ENCODE measurements at regions not wholly inside any gene's neighbourhood (a gene's known extent, or its start where the extent isn't known, plus 50 kb on each side); places are given as distances from the start of the nearest gene placed in this dataset.
"Not testable (repeated sequence)": the region's sequence is repeated elsewhere in the genome, so short reads cannot be mapped to it uniquely, and the experiment has no call there.

DNA sequence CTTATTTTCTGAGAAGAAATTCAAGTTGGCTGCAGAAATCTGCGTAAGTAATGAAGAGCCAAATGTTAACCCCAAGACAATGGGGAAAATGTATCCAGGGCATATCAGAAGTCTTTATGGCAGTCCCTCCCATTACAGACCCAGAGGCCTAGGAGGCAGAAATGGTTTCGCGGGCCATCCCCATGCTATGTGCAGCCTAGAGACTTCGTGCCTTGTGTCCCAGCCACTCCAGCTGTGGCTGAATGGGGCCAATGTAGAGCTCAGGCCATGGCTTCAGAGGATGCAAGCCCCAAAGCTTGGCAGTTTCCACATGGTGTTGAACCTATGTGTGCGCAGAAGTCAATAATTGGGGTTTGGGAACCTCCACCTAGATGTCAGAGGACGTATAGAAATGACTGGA is 131.9 kb downstream of the GPR37 start:
- DNase-seq: no peak

DNA sequence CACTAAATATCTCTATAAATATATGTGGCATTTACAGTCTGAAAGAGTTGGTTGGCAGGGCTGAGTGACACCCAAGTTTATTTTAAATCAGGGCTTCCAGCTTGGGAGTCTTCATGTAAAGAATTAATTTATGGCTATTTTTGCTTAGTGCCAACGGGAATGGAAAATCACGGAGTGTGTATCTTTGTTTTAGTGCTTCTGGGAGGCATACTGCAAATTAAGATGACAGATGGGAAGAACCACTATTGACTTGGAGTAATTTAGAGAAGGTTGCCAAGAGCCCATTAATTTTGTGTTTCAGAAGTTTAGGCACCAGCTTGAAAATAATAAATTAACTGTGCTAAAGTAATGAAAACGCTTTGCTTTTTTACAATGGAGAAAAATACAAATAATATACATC is 135.2 kb downstream of the GPR37 start:
- DNase-seq: no peak

DNA sequence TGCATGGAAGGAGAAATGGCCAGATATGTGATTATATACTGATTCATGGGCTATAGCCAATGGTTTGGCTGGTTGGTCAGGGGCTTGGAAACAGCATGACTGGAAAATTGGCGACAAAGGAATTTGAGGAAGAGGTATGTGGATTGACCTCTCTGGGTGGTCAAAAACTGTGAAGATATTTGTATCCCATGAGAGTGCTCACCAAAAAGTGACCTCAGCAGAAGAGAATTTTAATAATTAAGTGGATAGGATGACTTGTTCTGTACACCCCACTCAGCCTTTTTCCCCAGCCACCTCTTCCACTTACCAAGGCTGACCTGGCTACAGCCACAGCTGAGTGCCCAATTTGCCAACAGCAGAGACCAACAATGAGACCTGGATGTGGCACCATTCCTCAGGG is 146.7 kb downstream of the GPR37 start:
- no peak for DNase-seq

DNA sequence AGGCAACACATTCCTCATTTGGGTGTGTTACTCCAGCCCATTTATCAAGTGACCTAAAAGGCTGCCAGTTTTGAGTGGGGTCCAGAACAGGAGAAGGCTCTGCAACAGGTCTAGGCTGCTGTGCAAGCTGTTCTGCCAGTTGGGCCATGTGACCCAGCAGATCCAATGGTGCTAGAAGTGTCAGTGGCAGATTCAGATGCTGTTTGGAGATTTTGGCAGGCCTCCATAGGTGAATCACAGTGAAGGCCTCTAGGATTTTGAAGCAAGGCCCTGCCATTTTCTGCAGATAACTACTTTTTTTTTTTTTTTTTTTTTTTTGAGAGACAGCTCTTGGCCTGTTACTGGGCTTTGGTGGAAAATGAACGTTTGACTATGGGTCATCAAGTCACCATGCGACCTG is 147.5 kb downstream of the GPR37 start:
- not testable (repeated sequence) for DNase-seq

DNA sequence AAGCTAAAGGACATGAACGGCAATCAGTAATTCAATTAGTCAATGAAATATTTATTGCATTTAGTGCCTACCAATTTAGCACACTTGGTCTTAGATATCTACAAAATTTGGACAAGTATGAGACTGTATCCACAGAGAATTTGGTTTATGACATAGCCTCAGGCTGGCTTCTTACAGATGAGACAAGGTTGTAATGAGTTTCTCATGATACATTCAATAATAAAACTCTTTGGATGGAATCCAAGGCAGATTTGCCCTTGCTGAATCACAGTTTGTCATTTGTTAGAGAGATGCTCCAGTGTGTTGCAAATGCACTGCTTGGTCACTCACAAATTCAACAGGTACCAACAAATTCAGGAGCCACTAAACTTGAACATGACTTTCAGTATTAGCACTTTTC is 162.5 kb downstream of the GPR37 start:
- no peak for DNase-seq

DNA sequence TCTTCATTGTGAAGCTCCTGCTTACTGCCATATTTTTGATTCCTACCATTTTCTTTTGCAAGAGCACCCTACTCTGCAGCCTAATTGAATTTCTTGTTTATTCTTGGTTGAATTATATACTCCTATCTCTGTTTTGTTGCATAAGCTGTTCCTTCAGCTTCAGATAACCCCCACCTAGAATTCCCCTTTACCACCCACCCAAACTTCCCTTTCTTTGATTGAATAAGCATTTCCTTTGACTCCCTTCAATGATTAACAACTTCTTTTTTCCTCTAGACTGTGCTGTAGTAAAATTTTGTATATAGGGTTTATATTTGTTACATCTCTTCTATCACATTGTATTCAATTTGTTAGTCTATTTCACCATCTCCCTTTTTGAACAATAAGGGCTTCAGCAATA is 168.1 kb downstream of the GPR37 start:
- DNase-seq: no peak

DNA sequence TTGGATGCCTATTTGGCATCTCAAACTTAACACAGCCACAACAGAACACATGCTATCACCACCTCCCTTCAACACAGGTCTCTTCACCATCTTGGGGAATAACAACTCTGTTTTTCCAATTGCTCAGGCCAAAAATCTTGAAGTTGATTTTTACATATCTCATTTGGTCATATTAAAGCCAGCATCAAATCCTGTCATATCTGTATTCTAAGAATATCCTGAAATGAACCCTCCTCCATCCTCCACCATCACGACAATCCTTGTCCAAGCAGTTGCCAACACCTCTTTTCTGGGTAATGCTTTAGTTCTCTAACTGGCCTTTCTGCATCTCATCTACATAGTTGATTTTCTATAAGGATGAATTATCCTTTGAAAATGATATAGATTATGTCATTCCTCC is 168.7 kb downstream of the GPR37 start:
- no peak for DNase-seq

DNA sequence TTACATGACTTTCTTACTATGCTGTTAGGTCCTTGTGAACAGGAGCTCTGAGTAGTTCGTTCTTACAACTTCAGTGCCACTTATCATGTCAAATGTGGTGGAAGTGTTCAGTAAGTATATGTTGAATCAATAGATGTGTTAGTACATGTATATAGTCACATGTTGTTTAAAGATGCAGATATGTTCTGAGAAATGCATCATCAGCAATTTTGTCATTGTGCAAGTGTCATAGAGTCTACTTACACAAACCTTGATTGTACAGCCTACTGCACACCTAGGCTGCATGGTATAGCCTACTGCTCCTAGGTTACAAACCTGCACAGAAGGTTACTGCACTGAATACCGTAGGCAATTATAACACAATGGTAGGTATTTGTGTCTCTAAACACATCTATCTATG is 174.8 kb downstream of the GPR37 start:
- DNase-seq: no peak

DNA sequence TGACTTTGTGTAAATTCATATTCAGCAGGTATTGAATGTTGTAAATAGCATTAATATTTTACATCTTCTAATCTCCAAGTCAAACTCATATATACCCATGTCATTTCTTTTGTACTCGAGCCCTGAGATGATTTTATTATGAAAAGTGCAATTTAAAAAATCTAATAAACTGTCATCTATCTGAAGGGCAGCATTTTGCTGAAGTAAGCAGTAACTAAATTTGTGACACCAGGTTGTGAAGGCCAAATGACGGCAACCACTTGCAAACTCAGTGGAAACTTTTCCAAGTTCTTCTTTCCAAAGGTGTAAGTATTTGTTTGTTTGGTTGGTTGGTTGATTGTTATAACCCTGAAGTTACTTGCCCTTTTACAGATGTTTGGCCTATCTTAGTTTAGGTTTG is 188.3 kb downstream of the GPR37 start:
- no peak for DNase-seq

DNA sequence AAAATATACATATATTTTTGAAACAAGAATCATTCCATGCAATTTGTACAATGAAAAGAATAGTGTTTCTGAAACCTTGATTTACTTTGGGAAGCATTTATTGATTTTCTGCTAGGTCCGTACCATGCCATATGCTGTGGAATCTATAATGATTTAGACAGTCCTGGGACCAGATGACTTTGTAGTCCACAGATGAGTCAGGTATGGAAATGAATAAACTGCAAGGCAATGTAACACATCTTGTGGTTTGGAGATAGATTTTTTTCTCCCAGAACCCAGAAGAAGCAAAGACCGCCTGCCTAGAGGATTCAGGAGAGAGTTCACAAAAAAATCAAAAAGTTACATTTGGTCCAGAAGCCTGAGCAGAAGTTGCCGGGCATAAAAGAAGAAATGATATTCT is 190.4 kb downstream of the GPR37 start:
- no peak for DNase-seq

DNA sequence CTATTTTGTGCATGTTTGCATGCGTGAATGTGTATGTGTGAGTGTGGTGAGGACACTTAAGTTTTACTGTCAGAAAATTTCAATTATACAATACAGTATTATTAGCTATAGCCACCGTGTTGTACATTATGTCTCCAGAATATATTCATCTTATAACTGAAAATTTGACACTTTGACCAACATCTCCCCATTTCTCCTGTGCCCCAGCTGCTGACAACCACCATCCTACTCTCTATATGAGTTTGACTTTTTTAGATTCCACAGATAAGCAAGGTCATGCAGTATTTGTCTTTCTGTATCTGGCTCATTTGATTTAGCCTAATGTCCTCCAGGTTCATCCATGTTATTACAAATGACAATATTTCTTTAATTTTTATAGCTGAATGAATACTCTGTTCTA is 195.0 kb downstream of the GPR37 start:
- DNase-seq: no peak

DNA sequence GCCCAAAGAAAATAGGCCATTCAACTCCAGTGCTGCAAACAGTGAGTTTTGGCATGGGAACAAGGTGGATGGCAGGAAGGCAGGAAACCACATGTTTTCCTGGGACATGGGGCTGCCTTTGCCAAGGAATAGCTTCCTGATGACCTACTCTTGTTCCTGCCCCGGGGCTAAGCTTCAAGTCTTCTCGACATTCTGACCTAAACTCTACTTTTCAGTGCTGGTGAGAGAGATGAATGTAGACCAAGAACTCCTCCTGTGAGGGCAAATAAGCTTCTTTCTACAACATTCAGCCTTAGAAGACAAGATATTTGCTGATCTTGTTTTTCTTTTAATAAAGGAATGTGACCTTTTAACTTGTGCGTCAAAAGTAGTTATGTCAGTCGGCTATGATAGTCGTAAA is 199.0 kb downstream of the GPR37 start:
- no peak for DNase-seq

DNA sequence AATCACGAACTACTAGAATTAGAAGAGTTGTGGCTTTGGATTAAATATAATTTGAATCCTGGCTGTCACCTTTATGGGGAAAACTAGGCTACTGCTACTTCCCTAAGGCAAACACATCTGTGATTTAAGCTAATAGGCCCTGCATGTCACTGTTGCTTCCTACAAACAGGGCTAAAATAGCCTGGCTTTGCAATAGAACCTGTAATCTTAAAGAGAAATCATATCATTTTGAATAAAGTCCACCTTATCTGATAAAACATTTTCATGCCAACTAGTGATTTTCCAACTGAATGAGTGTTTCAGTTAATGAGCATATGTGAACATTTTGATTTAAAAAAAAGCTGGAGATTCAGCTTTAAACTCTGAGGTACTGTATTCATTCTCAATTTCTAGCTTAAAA is 208.0 kb downstream of the GPR37 start:
- DNase-seq: no peak

DNA sequence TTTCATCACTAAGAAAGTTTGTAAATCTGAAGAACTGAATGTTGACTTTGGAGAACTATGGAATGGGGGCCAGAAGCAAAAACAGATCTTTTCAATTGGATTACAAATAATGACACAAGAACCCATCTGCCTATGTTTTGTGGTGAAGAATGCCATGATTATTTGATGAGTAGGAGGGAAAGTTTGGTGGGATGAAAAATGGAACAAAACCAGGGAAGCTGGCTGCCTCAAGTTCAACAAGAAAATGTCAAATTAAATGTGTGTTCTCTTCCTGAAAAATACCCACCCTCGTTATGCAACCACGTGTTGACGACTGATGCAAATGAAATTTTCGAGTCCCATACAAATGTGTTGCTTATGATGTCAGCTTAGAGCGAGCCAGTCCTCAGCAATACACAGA is 208.5 kb downstream of the GPR37 start:
- DNase-seq: no peak

DNA sequence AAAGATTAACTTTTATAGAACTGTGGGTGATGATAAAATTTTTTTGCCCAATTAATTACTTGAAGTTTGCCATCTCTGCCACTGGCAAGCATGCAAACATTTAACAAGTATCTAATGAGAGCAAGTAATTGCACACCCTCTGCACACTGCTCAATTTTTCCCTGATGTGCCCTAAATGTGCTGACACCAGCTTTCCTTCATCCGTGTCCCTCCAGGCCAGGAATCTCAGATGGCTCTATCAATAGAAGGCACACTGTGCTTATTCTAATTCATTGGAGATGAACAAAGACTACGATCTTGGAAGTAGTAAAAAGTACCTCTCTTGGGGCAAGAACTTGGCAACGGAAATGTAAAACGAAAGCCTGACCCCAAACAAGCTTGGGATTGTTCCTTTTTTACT is 212.1 kb downstream of the GPR37 start:
- DNase-seq: no peak

DNA sequence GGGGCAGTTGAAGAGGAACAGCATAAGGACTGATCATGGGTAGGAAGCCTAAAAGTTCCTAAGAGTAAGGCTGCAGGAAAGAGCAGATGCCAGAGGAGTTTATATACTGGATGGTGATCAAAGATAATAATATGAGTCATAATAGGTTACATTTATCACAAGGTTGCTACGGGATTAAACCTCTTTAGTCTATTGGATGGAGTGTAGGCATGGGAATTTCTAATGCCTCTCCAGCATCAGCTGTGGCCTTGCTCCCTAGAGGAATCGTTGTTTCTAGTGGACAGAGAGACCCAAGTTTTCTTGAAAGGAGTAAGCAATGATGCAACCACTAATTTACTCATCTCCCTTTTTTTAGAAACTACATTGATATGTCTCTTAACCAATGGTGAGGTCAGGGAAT is 213.4 kb downstream of the GPR37 start:
- DNase-seq: no peak

DNA sequence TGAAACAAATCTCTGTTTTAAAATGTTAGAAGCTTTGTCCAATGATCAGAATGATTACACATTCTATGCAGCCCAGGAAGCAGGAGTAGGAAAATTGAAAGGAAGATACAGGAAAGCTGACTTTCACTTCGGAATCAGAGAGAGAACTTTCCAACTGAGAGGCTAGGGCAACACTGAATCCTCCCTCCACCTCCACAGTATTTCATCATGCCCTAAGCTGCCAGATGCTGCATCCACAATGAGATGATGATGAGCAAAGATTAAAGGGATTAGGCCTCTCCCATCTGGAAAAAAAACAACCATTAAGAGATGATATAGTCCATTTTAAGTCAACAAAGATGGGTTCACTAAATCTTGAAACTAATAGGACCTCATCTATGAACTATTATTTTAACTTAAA is 215.6 kb downstream of the GPR37 start:
- no peak for DNase-seq

DNA sequence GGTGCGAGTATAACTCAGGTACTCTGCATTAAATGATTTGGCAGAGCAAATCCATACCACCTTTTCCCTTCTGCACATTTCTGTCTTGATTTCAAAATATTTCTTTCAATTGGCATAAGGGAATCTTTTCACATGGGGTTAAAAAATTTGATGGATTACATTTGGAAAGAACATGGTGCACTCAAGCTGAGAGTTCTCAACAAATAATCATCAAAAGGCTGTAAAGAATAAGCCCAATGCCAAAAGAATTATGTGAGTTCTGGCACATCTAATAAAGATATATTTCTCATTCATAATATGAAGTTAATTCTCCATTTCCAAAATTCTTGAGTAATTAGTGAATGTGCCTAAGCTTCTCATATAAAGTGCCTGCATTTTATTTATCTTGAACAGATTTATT is 223.1 kb downstream of the GPR37 start:
- no peak for DNase-seq

DNA sequence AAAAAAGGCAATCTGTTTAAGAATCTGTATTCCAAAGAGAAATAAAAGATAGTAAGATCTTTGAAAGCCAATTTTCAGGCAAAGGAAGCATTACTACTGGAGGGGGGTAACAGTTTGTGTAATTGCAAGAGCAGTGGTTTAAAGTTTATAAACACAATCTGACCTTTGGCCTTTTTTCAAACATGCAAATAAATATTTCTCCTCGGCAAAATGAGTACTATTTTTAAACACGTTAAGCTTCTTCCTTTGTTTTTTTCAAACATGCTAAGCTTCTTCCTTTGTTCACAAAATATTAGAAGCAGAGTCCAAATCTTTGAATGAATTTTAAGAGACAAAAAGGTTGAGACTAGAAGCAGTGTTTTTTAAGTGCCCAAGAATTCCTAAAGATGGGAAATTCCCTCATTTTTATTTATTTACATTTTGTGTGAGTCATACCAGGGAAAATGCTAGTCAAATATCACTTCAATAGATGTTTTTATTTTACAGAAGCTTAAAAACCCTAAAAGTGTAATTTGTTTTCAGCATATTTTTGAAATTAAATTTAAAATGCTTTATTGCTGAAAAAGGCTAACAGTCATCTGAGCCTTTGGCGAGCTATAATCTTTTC is 229.3 kb downstream of the GPR37 start:
- no peak for DNase-seq

DNA sequence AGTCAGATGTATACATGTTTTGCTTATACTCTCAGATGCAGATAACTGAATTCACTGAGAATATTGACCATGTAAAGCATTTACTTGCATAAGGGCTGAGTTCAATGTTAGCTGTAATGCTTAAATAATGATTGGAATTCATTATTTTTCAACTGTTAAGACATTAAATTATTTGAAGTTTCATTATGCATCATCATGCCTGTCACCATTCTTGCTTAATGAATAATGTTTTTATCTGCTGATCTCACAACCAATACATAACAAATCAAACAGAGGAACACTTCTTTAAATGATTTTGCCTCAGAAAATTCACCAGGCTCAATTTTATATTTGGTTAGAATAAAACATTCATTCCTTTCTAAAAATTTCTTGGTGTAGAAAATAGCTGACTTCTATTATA is 233.4 kb downstream of the GPR37 start:
- no peak for DNase-seq

DNA sequence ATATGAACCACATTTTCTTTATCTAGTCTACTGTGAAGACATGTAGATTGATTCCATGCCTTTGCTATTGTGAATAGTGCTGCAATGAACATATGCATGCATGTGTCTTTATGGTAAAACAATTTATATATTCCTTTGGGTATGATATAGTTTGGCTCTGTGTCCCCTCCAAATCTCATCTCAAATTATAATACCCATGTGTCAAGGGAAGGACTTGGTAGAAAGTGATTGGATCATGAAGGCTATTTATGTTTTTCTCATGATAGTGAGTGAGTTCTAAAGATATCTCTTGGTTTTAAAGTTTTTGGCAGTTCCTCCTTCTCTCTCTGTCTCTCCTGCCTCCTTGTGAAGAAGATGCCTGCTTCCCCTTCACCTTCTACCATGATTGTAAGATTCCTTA is 248.7 kb downstream of the GPR37 start:
- no peak for DNase-seq

DNA sequence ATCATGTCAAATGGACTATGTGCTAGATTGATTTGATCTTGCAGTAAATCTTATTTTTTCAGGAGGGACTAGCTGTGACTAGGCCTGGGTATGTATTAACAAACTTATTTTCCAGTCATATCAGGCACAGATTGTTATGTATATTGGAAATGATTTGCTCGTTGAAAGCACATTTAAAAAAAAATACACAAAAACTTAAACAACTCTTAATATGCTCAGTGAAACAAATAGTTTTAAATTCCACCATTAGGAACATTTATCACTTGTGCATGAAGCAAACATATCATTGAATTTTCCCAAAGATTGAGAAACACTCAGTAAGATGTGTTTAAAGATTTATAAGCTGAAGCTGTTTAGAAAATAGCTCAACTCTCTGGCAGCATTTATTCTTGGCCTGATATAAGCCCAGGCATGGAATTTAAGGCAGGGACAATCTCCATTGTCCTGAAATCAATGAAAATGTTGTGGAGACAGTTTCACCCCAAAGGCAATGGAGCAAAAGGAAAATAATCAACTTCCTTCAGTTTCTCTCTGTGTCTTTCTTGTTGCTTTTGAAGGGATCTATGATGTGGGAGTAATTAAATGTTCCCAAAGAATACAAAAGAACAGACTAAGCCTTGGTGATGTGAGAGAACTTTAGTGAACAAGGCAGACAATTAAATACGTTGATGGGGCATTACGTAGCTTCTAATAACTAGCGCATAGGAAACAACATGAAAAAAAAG is 250.3 kb downstream of the GPR37 start:
- no peak for DNase-seq

DNA sequence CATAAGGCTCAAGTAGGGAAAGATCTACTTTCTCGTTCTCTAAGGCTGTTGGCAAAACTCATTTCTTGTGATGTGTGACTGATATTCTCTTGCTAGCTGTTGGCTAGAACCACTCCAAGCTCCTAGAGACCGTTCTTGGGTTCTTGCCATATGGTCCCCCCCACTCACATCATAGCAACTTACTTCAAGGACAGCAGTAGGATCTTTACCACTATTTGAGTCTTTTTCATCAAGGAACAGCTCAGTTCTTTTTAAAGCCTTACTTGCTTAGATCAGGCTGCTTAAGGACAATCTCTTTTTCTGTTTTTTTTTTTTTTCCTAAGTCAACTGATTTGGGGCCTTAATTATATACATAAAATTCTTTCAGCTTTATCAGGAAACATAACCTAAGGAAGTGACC is 251.1 kb downstream of the GPR37 start:
- DNase-seq: no peak

DNA sequence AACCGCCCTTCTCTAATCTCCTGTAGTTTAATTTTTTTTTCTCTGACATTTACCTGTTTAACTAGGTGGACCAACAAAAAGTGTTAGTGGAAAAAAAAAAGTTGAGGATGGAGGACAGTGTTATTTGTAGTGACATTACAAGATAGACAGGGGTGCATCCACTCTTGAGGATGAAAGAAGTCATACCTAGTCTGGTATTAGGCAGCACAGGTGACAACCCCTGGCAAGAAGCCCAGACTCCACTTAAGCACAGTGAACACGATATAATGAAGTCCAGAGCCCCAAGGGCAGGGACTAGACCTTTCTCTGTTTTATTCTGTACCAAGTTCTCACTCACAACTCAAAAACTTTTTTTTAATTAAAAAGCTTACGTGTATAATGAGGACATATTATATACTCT is 268.4 kb downstream of the GPR37 start:
- no peak for DNase-seq

DNA sequence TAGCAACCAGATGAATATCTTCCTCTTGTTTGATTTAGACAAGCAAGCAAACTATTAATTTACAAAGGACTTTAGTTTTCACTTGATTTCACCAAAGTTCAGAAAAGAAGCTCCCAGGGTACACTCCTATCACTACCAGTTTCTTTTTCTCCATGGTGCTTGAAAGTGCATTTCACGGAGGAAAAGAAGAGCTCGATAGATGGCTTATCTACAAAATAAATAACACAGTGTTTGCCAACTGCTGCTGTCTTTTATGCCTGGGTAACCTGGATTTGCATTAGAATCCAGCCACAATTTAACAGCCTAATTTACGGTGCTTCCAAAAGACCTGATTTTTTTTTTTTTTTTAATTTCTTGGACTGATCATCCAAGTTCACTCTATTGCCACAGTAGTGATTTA is 275.7 kb downstream of the GPR37 start:
- no peak for DNase-seq
